Limb (tissue), 2 donors: ENCODE measurements at regions not wholly inside any gene's neighbourhood (a gene's known extent, or its start where the extent isn't known, plus 50 kb on each side); places are given as distances from the start of the nearest gene placed in this dataset.

Experiments
- DNase-seq, 2 donors: peaks; one replicate each; pipeline ENCODE4 v3.0.0-alpha.2; 2016; ENCODE audit errors: extremely low spot score in 2 of 2

- no peak for DNase-seq
Measured at GRCh38 chr10:20955355-20955893, 58.3 kb upstream of the NEBL start.

DNA sequence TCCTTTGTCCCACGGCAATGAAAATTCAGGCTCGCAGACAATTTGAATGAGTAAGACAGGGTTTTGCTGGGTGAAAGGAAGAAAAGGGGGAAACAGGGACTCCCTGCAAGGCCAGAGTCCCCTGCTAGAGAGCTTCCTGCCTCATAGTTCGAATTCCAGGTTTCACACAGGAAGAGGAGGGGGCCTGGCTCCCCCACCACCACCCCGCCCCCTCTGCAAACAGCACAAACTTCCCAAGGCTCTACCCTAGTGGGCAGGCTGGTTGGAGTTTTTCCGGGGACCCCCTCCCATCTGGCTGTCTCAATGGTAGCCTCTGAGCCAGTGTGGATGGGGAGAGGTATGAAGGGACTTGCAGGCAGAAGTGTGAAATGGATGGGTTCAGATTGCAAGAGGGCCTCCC is 57.4 kb upstream of the NEBL start:
- DNase-seq: no peak

DNA sequence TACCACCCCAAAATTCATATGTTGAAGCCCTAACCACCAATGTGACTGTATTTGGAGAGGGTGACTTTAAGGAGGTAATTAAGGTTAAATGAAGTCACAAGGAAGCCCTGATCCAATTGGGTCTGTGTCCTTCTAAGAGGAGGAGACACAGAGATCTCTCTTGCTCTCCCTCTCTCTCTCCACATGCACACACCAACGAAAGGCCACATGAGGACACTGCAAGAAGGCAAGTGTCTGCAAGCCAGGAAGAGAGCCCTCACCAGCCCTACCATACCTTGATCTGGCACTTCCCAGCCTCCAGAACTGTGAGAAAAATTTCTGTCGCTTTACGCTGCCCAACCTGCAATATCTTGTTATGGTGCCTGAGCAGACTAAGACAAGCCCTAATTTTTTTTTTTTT is 56.0 kb upstream of the NEBL start:
- DNase-seq: no peak

- DNase-seq: no peak
Measured at GRCh38 chr10:20949967-20950366, 52.9 kb upstream of the NEBL start.

GRCh38 chr10:20948686-20949327 is 51.7 kb upstream of the NEBL start:
- peak in 1 of 2 donors; percentile 31 for DNase-seq
